Sciatic nerve (tissue), 2 donors: ENCODE measurements at regions not wholly inside any gene's neighbourhood (a gene's known extent, or its start where the extent isn't known, plus 50 kb on each side); places are given as distances from the start of the nearest gene placed in this dataset.
"Not testable (repeated sequence)": the region's sequence is repeated elsewhere in the genome, so short reads cannot be mapped to it uniquely, and the experiment has no call there.

ENCODE experiments used
- ATAC-seq: fragments of 200-7000 bp; cut with Tn5 transposase; one replicate; pipeline ENCODE4 v1.9.1; 2020; ENCODE audit warnings: mild to moderate bottlenecking, moderate library complexity
- DNase-seq: peaks from one replicate; pipeline ENCODE4 v3.0.0-alpha.2; 2020; ENCODE audit warnings: low spot score
- intact Hi-C: fragments of 100-400 bp; cut with DNase I; formaldehyde crosslinking; loops from one replicate; pipeline ENCODE4 v1.14.2; 2022
- donor health status: DM: no; HTN: no; CAD: no.
- donor health status: DM: no; HTN: no; CAD: no.

GRCh38 chr16:32740766-32741499 is 65.0 kb upstream of the TP53TG3 start:
- intact Hi-C loops, DNase-seq: not testable (repeated sequence)
- peak; percentile 24 for ATAC-seq
